ENCODE measurements at regions not wholly inside any gene's neighbourhood (a gene's known extent, or its start where the extent isn't known, plus 50 kb on each side); places are given as distances from the start of the nearest gene placed in this dataset.
"Not testable (repeated sequence)": the region's sequence is repeated elsewhere in the genome, so short reads cannot be mapped to it uniquely, and the experiment has no call there.

DNA sequence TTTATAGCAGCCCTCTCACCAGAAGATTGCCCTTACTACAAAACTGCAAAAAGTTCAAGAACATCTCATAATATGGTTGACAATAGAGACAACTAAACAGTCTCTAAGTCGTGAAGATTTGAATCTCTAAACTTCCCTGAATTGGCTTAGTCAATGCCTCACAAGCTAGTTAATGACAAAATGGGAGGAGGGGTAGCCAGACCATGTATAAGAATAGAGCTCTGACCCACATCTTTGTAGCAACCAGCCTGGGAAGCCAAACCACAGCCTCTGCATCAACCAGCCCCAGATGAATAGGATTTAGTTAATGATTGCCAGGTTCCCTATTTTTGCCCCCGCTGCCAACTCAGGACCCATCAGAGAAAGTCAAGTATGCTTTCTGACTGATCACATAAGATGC, 1265.9 kb upstream of the PCDH10 start:
- not testable (repeated sequence) for DNase-seq

DNA sequence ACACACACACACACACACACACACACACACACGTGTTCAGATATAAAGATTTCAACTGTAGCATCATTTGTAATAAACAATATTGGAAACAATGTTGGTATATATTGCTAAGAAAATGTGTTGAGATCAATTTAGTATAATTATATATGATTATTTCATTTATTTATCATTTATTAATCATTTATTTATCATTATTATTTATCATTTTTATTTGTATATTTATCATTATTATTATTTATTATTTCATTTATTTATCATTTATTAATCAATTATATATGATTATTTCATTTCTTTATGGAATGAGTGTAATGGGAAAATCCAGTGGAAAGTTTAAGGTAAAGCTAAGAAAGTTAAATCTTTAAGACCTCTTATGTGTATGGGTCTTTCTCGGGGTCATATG, 1223.4 kb upstream of the PCDH10 start:
- DNase-seq, result not testable (repeated sequence)

DNA sequence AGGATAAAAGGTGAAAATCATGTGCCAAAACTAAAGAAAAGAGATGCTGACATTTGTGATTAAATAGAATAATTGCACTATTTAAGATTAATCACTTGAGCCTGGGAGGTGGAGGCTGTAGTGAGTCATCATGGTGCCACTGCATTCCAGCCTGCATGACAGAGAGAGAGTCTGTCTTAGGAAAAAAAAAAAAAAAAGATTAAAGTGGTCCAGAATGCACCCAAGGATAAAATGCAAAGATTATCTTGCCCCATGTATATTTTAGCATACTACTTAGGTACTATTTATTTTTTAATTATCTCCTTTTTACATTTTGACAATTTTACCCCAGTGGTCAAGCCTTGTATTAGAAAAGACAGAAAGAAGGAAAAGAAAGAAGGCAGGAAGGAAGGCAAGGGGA, 1181.4 kb upstream of the PCDH10 start:
- not testable (repeated sequence) for DNase-seq

DNA sequence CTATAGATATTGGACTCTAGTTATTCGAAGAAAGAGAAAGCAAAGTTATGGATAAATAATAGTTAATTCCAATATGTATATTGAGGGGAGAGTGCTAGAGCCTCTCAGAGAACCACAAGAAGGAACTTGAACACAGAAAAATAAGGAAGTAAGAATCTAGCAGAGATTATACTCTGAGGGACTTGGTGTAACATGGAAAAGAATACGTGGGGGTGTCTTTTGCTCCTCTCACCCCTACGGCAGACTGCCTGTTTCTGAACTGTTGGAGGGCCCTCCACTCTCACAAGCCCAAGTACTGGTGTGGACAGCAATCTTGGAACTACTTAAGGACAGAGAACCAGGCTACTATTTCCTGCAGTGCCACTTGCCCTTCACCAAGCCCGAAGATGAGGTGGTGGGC, 1174.4 kb upstream of the PCDH10 start:
- no peak for DNase-seq

DNA sequence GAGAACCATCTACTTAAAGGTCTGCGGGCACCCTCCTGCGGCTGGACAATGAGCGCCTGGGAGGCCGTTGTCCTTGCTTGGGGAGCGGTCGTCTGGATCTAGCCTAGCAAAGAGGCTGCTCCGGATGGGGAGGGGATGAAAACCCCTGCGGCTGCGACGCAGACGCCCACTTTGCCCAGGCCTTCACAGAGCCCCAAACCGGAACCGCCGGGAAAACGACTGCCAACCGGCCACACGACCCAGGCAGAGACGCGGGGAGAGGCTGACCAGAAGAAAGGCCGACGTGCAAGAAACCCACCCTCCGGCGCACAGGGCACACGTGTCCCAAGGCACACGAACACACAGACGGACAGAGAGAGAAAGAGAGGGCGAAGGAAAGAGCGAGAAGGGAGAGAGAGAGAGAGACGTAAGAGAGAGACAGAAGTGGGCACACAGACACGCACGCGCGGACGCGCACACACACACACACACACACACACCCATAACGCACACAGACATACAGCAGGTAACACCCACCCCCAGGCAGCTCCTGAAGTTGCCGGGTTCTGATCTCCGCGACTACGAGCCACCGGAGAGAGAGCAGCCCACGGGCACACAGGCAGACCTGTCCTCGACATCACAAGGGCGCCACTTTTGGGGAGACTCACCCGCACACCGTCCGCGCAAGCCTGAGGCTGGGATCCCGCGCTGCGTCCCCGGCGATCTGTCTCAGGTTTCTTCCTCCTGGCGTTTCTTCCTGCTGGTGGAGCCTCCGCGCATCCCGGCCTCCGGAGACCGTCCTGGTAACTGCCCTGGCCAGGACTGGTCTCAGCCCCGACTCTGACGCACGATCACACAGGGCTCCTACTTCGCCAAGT, 1173.6 kb upstream of the PCDH10 start:
- DNase-seq, result not testable (repeated sequence)

DNA sequence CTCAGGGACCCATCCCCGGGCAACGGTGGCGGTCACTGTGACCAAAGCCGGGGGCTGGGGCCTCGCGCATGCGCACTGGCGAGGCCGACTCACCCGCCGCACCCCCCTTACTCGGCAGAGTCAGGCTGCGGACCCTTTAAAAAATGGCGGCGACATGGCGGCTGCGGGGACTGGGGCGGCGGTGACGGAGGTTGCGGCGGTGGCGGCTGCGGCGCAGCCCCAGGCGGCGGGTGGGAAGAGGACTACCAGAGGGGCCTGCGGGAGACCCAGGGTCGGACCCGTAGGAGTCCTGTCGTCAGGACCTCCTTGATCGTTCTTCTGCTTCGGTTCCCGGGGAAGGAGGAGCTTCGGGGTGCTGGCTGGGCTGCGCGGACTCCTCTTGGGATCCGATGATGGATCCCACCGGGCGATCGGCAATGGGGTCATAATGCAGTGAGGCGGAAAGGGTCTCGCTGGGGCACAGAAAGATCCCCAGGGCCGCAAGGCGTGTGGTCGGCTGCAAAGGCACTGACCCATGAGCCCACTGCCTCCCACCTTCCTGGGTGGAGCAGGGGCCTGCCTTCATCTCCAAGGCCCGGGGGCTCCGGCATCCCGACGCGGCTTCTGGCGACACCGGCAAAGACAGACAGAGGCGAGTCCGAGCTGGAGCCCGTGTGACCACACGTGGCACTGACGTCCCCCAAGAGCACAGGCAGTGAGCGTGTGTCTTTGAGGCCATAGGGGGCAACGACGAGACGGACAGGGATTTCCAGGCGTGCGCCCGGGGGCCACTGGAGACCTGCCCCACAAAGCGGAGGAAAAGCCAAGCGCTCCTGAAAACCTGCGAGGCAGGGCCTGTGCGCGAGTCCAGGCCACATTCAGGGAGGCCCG, 1172.7 kb upstream of the PCDH10 start:
- not testable (repeated sequence) for DNase-seq

DNA sequence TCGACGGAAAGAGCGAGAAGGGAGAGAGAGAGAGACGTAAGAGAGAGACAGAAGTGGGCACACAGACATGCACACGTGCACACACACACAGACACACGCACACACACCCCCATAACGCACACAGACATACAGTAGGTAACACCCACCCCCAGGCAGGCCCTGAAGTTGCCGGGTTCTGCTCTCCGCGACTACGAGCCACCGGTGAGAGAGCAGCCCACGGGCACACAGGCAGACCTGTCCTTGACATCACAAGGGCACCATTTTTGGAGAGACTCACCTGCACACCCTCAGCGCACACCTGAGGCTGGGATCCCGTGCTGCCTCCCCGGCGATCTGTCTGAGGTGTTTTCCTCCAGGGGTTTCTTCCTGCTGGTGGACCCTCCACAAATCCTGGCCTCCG, 1171.0 kb upstream of the PCDH10 start:
- DNase-seq, result no peak

DNA sequence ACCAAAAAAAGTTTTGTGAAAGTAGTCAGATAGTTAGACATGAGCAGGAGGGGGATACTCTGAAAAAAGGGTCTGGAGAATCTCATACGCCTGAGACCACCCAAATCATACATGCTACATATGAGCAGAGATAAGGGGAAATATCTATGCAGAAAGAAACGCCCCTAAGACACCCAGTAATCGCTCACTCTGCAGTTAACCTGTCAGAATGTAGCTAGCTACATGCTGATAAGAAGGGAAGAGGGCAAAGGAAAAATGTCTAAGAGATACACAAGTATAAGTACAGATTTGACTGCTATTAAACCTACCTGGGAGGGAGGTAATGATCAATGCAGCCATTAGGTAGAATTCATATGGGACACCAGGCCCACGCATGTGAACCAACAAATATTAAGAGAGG, 1159.5 kb upstream of the PCDH10 start:
- DNase-seq, result no peak

DNA sequence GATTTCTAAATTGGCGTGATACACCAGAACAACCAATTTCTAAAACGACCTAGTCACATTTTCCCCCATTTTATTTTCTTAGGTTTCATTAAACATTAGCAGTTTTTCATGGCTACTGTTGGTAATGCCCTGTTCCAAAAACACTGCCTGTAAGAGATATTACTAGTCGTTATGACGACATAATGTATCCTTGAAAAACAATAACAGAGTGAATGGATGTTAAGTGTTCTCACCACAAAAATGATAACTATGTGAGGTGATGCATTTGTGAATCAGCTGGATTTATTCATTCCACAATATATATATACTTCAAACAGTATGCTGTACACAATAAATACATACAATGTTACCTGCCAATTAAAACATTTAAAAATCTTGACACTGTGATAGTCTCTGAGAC, 1147.6 kb upstream of the PCDH10 start:
- no peak for DNase-seq

DNA sequence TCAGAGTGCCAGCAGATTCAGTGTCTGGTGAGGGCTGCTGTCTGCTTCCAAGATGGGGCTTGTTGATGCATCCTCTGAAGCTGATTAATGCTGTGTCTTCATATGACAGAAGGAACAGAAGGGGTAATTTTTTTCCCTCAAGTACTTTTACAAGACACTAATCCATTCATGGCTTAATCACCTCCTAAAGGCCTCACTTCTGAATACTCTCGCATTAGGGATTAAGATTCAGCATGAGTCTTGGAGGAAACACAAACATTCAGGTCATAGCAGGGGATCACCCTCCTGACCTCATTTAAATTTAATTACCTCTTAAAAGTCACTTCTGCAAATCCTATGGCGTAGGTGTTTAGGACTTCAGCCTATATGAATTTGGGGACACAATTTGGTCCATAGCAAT, 1145.5 kb upstream of the PCDH10 start:
- no peak for DNase-seq

DNA sequence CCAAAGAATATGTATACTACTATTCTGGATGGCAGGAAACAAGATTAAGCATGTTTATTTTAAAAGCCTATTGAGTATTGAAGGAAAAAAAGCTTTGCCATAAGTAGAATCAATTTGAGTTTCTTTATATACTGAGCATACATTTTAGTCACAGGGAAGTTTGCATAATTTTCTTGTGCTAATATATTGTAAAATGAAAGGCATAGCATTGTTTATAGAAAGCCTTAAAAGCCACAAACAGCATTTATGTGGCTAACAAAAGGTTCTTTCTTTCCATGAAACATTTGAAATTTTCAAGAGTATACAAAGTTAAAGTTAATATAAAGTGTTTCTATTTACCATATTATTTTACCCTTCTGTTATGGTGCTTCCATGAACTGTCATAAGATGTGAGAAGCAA, 1133.8 kb upstream of the PCDH10 start:
- DNase-seq, result no peak

DNA sequence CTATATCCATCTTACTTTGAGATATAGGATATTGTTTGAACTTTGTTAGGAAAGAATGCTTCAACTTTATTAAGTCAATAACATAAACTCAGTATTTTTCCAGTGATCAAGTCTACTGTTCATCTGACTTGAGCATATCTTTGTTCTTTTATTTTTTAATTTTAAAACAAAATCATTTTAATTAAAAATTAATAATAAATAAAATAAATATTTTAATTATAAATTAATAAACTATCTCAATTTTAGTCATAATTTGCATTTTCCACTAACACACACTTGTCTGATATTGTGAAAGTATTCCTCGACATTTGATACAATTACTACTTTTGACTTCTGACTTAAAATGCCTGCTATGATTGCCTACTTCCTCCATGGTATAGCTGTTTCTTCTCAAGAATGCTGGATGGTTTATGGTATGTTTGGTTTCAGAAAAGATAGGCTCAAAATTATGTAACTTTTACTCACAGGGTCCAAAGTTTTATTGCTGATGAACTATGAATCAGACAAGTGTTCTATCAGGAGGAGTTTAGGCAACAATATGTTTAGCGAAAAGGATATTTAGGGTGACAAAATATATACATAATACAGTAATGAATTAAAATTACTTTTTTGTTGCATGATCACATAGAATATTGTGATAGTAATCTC, 1132.3 kb upstream of the PCDH10 start:
- no peak for DNase-seq

DNA sequence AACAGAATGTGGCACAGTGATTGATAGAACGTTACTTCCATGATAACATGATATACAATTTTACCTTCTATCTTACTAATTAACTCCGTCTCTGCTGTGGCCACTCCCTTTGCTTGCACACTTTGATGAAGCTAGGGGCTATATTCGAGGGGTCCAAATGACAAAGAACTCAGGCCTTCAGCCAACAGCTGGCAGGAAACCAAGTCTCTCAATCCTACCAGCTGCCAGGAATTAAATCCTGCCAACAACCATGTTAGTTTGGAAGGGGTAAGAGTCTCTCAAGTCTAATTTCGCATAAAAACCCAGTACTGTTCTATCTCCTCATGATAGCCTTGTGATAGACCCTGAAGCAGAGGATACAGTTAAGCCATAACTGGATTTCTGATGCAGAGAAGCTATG, 1122.9 kb upstream of the PCDH10 start:
- DNase-seq, result no peak

DNA sequence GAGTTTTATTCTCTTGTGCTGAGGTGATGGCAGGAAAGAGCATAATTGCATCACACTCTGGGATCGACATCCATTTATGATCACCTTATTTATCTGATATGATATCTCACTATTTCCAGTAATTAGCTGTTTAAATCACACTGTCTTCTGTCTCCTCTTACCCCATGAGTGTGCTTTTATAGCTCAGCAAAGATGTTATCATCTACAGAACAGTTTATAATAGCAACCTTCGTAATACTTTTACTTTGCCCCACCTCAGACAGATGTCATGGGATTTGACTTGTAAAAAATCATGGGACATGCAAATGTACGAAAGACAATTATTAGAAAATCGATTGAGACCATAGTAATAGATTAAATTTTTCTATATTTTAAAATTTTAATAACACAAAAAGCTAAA, 1122.3 kb upstream of the PCDH10 start:
- DNase-seq, result no peak

DNA sequence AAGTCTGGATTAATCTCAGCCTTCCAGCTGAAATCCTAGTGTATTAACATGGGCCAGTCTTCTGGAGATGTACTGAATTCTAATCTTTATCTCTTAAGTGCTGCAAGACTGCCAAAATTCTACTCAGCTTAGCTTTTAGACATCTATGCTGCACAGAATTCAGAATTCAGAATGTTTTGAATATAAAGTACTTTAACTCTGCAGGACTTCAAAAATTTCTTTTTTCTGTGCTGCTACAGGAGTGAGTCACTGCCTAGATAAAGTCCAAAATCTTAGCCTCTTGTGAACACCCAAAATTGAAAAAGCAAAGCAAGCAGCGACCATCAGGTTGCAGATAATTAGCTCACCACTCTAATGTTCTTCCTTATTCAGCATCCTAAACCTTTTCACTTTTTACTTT, 1092.6 kb upstream of the PCDH10 start:
- DNase-seq, result no peak

DNA sequence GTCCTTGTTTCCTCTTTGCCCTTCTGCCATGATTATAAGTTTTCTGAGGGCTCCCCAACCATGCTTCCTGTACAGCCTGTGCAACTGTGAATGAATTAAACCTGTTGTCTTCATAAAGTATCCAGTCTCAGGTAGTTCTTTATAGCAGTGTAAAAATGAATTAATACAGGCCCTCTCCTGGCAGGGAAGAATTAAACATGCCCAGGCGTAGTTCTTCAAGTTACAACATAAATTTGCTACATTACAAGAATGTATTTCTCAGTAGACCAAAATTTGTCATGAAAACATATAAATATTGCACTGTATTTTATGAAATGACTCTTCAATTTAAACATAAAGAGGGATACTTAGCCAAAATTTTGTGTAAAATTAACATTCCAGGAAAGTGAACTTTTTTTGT, 1089.9 kb upstream of the PCDH10 start:
- no peak for DNase-seq

DNA sequence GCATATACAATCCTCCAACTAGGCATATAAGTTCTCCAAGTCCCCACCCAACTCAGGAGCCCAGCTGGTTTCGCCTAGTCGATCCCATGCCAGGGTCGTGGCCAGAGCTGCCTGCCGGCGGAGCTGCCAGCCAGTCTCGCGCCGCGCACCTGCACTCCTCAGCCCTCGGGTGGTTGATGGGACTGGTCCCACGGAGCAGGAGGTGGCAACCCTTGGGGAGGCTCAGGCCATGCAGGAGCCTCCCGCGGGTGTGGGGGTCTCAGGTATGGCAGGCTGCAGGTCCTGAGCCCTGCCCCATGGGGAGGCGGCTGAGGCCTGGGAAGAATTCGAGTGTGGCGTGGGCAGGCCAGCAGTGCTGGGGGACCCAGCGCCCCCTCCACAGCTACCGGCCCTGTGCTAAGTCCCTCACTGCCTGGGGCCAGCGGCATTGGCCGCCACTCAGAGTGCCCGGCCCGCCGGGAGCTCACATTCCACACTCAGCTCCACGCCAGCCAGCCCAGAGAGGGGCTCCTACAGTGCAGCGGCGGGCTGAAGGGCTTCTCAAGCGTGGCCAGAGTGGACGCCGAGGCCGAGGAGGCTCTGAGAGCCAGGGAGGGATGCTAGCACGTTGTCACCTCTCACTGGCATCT, 1086.4 kb upstream of the PCDH10 start:
- DNase-seq, result no peak

DNA sequence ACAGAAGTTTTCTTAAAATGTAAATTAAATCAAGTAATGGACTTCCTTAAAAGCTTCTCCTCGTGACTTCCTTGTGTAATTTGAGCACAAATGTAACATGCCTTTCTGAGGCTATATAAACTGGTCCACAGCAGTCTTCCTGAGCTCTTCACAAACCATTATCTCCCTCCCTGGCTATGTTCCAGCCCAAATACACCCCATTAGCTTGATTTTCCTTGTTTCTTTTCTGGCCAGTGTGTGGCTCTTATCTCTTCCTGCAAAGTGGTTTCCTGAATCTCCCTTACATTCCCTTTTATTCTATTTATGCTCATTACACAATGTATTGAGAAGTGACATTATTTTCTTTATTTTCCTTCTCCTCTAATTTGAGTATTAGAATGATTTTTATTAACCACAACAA, 1085.3 kb upstream of the PCDH10 start:
- no peak for DNase-seq

DNA sequence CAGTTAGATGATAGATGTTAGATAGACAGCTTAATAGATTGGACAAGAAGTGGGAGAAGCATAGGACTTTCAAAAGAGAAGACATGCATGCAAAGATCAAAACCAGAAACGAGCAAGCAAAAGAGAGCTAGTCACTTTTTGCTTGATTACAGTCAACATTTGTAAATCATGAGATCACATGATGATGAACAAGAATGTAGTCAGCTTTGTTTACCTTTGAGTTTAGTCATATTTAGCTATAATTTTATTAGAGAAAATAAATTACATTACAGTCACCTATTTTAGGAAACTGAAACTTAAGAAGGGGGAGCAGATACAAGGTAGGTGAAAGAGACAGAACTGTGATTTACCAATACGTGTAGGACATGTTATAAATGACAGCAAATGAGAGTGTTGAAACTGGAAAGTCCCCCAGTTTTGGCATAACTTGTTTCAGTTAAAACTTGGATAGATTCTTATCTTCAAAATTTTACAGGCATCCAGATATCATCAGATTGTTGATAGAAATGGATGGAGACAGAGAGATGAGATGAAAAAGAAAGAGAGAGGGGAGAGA, 1083.1 kb upstream of the PCDH10 start:
- DNase-seq, result no peak

DNA sequence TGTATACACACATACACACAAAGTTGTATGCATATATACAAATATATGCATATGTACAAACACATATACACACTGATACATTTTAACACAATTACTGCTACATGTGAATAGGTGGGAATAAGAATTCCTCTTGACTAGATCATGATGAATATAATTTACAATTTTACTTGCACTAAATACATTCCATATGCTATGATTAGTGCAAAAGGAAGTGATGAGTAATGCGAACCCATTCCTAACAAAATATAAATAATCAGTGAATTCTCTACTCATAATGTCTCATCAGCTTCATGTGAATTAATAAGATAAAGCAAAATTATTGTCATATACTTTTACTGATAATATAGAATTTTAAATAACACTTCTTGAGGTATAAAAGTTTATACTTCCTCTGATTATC, 1077.3 kb upstream of the PCDH10 start:
- DNase-seq, result no peak

DNA sequence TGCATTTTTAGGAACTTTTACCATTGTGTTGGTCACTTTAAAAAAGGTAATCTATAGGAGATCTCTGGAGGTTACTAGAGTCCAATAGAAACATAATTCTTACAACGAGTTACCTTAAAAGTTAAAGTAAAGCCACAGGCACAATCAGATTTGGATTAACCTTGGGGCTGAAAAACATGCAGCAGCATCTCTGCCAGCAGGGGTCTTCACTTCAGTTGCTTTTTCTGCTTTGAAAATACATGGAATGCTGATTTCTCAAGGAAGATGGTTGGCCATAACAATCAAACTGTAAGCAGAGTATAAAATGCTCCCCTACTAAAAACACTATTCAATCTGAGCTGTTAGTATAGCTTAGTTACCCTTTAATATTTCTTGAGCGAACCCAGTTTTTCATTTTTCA, 1072.3 kb upstream of the PCDH10 start:
- no peak for DNase-seq

DNA sequence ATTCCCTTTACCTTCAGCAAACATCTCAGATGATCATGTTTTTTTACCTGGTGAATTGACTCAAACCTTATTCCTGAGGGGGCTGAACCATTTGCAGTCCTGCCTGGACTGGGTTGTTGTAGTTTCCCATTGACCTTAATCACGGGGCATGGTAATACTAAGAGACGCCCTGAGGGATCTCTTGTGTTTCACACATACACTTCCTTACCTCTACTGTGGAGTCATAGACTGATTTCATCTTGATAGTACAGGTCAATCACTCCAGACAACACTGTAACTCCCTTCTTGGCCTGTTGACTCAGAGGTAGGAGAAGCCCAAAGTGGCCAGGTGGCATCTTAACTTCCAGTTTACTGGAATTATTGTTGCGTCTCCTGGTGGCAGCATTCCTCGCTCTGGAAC, 1064.0 kb upstream of the PCDH10 start:
- DNase-seq, result no peak

DNA sequence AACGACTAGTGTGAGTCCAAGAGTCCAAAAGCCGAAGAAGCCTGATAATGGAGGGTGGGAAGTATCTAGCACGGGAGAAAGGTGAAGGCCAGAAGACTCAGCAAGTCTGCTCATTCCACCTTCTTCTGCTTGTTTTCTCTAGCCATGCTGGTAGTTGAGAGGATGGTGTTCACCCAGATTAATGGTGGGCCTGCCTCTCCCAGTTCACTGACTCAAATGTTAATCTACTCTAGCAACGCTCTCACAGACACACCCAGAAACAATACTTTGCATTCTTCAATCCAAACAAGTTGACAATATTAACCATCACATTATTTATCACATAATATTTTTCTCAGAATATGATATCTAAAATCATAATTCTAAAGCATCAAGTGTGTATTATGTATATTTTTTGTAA, 1055.1 kb upstream of the PCDH10 start:
- no peak for DNase-seq

All from NCI-H187 (cell line).